ENCODE measurements at regions not wholly inside any gene's neighbourhood (a gene's known extent, or its start where the extent isn't known, plus 50 kb on each side); places are given as distances from the start of the nearest gene placed in this dataset.

DNA sequence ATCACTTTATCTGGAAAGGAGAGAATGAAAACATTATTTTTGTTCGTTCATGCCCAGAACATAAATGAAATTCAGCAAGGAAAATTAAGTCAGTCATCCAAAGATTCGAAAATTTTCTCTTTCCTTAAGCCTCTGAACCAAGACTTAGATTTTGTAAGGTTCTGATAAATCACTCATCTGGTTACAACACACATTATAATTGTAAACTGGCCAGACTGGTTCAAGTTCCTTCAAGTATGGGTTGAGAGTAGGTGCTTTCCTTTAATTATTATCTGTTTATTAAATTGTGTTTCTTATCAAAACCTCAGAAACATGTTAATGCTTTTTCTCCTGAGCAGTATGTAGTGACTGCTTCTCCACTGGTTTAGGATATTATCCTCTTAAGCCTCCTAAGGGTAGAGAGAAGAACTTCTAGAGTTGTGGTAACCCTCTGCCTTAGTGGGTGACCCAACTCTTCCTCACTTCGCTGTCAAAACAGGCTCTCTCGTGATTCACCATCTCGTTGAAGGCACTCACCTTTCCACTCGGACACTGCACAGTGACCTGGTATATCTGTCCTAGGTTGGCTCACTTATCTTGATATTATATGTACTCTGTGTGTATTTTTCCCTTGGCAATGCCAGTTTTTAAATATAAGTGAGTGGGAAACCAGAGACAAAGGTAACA lies 325.9 kb downstream of the PAX3 start:
- Histone ChIP-seq H3K9me2 (ENCODE audit: insufficient read depth) (no peaks in the 10 kb centered on the region; the same call in 1 of the 2 replicates), H4K20me1 (replicated peaks; ENCODE audit: insufficient read depth) (no peaks in the 10 kb centered on the region), H3K79me2 (replicated peaks; ENCODE audit: insufficient read depth) (no peaks in the 10 kb centered on the region), H2AFZ (no peak overlapping the region), H3K27me3 (ENCODE audit: insufficient read depth) (no peaks in the 10 kb centered on the region), H3K27ac (ENCODE audit: low read depth) (no peak overlapping the region), H3K36me3 (ENCODE audit: insufficient read depth) (no peaks in the 10 kb centered on the region), H3K4me3 (no peak overlapping the region), H3K4me2 (no peak overlapping the region), H3F3A (replicated peaks; ENCODE audit: low read depth) (no peaks in the 10 kb centered on the region), H3K4me1 (ENCODE audit: insufficient read depth) (no peaks in the 10 kb centered on the region)
- H3K9me3 Mint-ChIP-seq, result no peaks in the 10 kb centered on the region
- H3K27ac Mint-ChIP-seq, result no peak overlapping the region
- DNase-seq (ENCODE audit: low spot score), result no peak
- no peak for ATAC-seq
- peaks cover 7% of the 10 kb centered on the region; the same call in 2 of the 3 replicates for H3K4me1 Mint-ChIP-seq
- H3K27me3 Mint-ChIP-seq (ENCODE audit: insufficient read depth, low read depth, poor library complexity), result no peaks in the 10 kb centered on the region
- H3K4me3 Mint-ChIP-seq, result no peak overlapping the region
- TF ChIP-seq EZH2 (IDR thresholded peaks at IDR 0.05; ENCODE audit: low read depth, unreplicated experiment), result no peak
- H3K36me3 Mint-ChIP-seq (ENCODE audit: low read depth), result no peaks in the 10 kb centered on the region

DNA sequence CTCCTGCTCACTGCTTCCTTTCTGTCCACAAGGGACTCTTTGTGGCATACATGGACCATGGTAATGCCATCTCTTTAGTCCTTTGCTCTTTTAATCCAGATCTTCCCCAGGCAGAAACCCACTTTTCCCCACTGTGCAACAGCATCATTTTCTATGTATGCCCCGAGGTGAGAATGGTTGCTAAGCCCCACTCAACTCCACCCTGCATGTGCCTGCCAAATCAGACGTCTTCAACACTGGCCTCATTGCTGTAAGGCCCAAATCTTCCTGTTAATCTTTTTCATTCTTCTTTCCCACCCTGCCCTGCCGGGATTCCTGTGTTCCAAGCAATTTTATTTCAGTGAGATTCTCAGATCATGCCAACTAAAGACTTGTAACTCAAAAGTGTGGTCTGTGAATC lies 328.4 kb downstream of the PAX3 start:
- Histone ChIP-seq H3F3A (replicated peaks; ENCODE audit: low read depth) (no peaks in the 10 kb centered on the region), H3K9me2 (ENCODE audit: insufficient read depth) (no peaks in the 10 kb centered on the region; the same call in 1 of the 2 replicates), H4K20me1 (replicated peaks; ENCODE audit: insufficient read depth) (no peaks in the 10 kb centered on the region), H2AFZ (no peak overlapping the region), H3K27me3 (ENCODE audit: insufficient read depth) (no peaks in the 10 kb centered on the region), H3K4me3 (no peak overlapping the region), H3K36me3 (ENCODE audit: insufficient read depth) (no peaks in the 10 kb centered on the region), H3K4me1 (ENCODE audit: insufficient read depth) (peaks cover 7% of the 10 kb centered on the region), H3K4me2 (no peak overlapping the region), H3K79me2 (replicated peaks; ENCODE audit: insufficient read depth) (no peaks in the 10 kb centered on the region), H3K27ac (ENCODE audit: low read depth) (no peak overlapping the region)
- no peak for DNase-seq (ENCODE audit: low spot score)
- Mint-ChIP-seq H3K36me3 (ENCODE audit: low read depth) (no peaks in the 10 kb centered on the region), H3K27me3 (ENCODE audit: insufficient read depth, low read depth, poor library complexity) (no peaks in the 10 kb centered on the region), H3K9me3 (no peaks in the 10 kb centered on the region), H3K4me1 (peaks cover 21% of the 10 kb centered on the region), H3K27ac (no peak overlapping the region), H3K4me3 (no peak overlapping the region)
- no peak for ATAC-seq
- TF ChIP-seq POLR2AphosphoS5 (IDR thresholded peaks at IDR 0.05; ENCODE audit: low read depth) (no peak), STAT1 (IDR thresholded peaks at IDR 0.05; ENCODE audit: unreplicated experiment) (no peak), JUNB (IDR thresholded peaks at IDR 0.05; ENCODE audit: unreplicated experiment) (no peak), NANOG (IDR thresholded peaks at IDR 0.05; ENCODE audit: borderline replicate concordance) (no peak)
- TF ChIP-seq, protein P1, sequence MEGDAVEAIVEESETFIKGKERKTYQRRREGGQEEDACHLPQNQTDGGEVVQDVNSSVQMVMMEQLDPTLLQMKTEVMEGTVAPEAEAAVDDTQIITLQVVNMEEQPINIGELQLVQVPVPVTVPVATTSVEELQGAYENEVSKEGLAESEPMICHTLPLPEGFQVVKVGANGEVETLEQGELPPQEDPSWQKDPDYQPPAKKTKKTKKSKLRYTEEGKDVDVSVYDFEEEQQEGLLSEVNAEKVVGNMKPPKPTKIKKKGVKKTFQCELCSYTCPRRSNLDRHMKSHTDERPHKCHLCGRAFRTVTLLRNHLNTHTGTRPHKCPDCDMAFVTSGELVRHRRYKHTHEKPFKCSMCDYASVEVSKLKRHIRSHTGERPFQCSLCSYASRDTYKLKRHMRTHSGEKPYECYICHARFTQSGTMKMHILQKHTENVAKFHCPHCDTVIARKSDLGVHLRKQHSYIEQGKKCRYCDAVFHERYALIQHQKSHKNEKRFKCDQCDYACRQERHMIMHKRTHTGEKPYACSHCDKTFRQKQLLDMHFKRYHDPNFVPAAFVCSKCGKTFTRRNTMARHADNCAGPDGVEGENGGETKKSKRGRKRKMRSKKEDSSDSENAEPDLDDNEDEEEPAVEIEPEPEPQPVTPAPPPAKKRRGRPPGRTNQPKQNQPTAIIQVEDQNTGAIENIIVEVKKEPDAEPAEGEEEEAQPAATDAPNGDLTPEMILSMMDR (conservative IDR thresholded peaks at IDR 0.05; ENCODE audit: low read depth in 2 of 2), result no peak
- TF ChIP-seq, protein P2, sequence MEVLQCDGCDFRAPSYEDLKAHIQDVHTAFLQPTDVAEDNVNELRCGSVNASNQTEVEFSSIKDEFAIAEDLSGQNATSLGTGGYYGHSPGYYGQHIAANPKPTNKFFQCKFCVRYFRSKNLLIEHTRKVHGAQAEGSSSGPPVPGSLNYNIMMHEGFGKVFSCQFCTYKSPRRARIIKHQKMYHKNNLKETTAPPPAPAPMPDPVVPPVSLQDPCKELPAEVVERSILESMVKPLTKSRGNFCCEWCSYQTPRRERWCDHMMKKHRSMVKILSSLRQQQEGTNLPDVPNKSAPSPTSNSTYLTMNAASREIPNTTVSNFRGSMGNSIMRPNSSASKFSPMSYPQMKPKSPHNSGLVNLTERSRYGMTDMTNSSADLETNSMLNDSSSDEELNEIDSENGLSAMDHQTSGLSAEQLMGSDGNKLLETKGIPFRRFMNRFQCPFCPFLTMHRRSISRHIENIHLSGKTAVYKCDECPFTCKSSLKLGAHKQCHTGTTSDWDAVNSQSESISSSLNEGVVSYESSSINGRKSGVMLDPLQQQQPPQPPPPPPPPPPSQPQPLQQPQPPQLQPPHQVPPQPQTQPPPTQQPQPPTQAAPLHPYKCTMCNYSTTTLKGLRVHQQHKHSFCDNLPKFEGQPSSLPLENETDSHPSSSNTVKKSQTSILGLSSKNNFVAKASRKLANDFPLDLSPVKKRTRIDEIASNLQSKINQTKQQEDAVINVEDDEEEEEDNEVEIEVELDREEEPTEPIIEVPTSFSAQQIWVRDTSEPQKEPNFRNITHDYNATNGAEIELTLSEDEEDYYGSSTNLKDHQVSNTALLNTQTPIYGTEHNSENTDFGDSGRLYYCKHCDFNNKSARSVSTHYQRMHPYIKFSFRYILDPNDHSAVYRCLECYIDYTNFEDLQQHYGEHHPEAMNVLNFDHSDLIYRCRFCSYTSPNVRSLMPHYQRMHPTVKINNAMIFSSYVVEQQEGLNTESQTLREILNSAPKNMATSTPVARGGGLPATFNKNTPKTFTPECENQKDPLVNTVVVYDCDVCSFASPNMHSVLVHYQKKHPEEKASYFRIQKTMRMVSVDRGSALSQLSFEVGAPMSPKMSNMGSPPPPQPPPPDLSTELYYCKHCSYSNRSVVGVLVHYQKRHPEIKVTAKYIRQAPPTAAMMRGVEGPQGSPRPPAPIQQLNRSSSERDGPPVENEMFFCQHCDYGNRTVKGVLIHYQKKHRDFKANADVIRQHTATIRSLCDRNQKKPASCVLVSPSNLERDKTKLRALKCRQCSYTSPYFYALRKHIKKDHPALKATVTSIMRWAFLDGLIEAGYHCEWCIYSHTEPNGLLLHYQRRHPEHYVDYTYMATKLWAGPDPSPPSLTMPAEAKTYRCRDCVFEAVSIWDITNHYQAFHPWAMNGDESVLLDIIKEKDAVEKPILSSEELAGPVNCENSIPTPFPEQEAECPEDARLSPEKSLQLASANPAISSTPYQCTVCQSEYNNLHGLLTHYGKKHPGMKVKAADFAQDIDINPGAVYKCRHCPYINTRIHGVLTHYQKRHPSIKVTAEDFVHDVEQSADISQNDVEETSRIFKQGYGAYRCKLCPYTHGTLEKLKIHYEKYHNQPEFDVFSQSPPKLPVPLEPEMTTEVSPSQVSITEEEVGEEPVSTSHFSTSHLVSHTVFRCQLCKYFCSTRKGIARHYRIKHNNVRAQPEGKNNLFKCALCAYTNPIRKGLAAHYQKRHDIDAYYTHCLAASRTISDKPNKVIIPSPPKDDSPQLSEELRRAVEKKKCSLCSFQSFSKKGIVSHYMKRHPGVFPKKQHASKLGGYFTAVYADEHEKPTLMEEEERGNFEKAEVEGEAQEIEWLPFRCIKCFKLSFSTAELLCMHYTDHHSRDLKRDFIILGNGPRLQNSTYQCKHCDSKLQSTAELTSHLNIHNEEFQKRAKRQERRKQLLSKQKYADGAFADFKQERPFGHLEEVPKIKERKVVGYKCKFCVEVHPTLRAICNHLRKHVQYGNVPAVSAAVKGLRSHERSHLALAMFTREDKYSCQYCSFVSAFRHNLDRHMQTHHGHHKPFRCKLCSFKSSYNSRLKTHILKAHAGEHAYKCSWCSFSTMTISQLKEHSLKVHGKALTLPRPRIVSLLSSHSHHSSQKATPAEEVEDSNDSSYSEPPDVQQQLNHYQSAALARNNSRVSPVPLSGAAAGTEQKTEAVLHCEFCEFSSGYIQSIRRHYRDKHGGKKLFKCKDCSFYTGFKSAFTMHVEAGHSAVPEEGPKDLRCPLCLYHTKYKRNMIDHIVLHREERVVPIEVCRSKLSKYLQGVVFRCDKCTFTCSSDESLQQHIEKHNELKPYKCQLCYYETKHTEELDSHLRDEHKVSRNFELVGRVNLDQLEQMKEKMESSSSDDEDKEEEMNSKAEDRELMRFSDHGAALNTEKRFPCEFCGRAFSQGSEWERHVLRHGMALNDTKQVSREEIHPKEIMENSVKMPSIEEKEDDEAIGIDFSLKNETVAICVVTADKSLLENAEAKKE (CRISPR knock-in tag; IDR thresholded peaks at IDR 0.05), result no peak
